Cardiac septum (tissue), 1 donor: ENCODE measurements at regions not wholly inside any gene's neighbourhood (a gene's known extent, or its start where the extent isn't known, plus 50 kb on each side); places are given as distances from the start of the nearest gene placed in this dataset.
"Not testable (repeated sequence)": the region's sequence is repeated elsewhere in the genome, so short reads cannot be mapped to it uniquely, and the experiment has no call there.

Experiments
- DNase-seq: peaks from one replicate; pipeline ENCODE4 v3.0.0-alpha.2; 2020; ENCODE audit warnings: low spot score
- intact Hi-C: fragments of 100-400 bp; cut with DNase I; formaldehyde crosslinking; loops from one replicate; pipeline ENCODE4 v1.14.0; 2022
- donor health status: DM: no; HTN: no; CAD: no.

GRCh38 chr1:30184393-30185141 lies 538.8 kb downstream of the MATN1 start:
- no peak for DNase-seq
- intact Hi-C loops, result no loop called here

- intact Hi-C loops, result no loop called here
- no peak for DNase-seq
Observed at GRCh38 chr1:30183895-30184294, 539.5 kb downstream of the MATN1 start.

DNA sequence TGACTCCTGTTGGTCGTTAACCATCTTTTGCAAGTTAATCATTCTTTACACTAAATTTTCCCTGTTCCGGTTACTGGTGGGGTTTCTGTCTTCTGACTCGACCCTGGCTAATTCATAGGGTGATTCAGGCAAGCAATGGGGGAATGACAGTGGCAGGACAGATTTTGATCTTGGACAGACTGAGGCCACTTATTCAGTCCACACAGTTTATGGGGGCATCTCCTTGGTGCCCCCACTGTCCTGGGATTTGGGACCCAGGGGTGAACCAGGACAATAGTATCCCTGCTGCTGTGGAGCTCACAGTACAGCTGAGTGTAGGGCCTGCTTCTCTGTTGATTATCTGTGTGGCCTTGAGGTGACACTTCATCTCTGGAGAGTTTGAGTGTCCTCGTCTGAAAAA lies 540.4 kb downstream of the MATN1 start:
- no peak for DNase-seq
- intact Hi-C loops, result no loop called here

- intact Hi-C loops, result no loop called here
- DNase-seq, result no peak
Observed at GRCh38 chr1:30179942-30180543, 543.3 kb downstream of the MATN1 start.

GRCh38 chr1:30176477-30176876 lies 546.9 kb downstream of the MATN1 start:
- DNase-seq, result no peak
- intact Hi-C loops, result no loop called here

- no peak for DNase-seq
- intact Hi-C loops, result no loop called here
Observed at GRCh38 chr1:30174499-30174898, 548.9 kb downstream of the MATN1 start.

- DNase-seq, result no peak
- intact Hi-C loops, result no loop called here
Observed at GRCh38 chr1:30173560-30173959, 549.8 kb downstream of the MATN1 start.

DNA sequence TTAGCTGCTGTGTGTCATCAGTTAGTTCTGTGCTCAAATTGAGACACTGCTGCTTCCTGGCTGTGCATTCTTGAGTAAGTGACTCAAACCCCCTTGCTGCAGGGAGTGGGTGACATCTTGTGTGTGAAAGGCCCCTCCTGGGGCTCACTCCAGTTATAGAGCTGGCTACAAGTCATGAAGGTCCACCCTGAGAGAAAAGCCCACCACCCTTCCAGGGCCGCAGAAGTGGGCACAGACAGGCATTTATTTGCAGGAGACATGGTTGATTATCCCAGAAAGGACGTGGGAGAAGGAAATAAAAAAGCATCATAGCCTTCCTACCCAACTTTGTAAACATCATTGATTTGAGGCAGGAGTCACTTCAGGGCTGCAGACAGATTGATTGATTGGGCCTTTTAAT lies 550.6 kb downstream of the MATN1 start:
- DNase-seq, result no peak
- intact Hi-C loops, result no loop called here

GRCh38 chr1:30172299-30172694 lies 551.1 kb downstream of the MATN1 start:
- DNase-seq, result no peak
- intact Hi-C loops, result no loop called here

DNA sequence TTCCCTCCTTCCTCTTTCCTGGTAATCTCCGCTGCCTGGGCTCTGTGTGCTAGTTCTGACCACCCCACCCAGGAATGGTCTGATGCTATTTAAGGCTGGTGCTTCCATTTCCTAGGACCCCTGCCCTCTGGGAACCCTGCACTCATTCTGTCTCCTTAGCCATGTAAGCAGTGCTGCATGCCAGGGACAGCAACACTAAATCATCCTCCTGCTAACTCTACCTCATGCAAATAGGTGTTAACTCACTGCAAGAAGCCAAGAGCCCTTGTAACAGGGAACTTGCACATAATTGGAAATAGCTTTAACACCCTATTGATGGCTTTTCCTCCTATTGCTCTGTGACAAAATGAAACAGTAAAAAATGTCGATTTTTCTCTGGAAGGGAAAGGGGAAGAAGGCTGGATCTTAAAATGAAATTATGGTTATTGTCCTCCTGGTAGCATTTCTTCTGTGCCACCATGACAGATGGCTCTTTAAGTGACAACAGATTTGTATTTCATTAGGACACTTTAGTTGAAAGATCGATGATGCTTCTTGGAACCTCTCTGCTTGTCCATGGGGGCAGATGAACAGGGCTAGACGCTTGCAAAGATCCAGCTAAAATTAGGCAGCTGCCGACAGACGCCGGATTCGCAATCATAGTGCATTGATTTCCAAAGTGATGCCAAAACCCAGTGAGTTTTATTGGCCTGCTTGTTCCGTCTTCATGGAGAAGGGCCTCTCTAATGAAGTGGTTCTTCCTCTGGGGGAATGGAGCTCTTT lies 551.7 kb downstream of the MATN1 start:
- DNase-seq, result no peak
- intact Hi-C loops, result no loop called here

DNA sequence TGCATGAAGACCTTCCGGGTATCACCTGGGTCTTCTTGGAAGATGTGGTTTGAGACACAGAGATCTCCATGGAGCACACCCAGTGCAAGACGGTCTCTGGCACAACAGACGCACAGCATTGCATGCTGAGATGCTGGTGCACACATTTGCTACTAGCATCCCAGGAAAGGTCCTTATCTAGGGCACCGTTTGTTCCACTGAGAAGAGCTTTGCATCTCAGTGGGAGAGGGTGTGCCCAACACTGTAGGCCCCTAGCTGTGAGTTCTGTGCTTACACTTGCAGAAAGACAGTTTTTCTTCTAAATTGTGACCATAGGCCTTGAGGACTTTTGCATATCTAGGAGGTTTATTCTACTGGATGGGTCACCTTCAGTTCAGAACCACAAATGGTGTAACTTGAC lies 554.1 kb downstream of the MATN1 start:
- intact Hi-C loops, result no loop called here
- DNase-seq, result no peak

GRCh38 chr1:30166174-30166573 lies 557.2 kb downstream of the MATN1 start:
- intact Hi-C loops, result no loop called here
- DNase-seq, result no peak

DNA sequence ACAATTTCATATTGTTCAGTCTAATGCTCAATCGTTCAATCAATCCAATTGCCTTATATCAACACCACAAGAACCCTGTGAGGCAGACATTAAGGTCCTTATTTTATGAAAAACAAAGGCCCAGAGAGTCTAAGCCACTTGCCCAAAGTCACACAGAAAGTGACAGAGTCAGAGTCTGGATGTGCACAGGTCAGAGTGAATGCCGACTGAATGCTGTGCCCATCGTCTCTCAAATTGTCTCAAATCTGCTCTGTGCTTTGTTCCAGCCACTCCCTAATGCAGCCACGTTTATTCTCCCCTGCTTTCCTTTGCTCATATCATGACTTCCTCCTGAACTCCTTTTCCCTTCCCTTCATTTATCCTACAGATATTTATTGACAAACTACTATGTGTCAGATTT lies 558.3 kb downstream of the MATN1 start:
- no peak for DNase-seq
- intact Hi-C loops, result no loop called here

GRCh38 chr1:30164693-30165092 lies 558.7 kb downstream of the MATN1 start:
- DNase-seq, result no peak
- intact Hi-C loops, result no loop called here

- intact Hi-C loops, result no loop called here
- DNase-seq, result no peak
Observed at GRCh38 chr1:30162565-30162964, 560.8 kb downstream of the MATN1 start.

- no peak for DNase-seq
- intact Hi-C loops, result no loop called here
Observed at GRCh38 chr1:30161953-30162352, 561.4 kb downstream of the MATN1 start.

- no peak for DNase-seq
- intact Hi-C loops, result no loop called here
Observed at GRCh38 chr1:30160999-30161689, 562.2 kb downstream of the MATN1 start.

DNA sequence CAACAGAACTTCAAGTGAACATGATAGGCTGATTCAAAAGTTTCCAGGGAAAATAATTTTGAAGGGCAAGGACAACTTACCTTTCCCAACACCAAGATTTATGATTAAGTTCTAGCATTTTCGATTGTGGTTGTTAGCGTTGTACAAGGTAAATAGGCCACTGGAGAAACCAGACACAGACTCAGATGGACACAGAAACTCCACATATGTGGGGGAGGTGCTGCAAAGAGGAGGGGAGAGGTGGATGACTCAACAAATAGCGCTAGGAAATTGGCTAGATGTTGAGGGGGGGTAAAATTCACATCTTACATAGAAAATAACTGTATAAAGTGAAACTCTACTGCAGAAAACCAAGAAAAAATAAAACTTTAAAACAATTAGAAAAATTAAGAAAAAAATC lies 564.4 kb downstream of the MATN1 start:
- intact Hi-C loops, result no loop called here
- DNase-seq, result no peak

DNA sequence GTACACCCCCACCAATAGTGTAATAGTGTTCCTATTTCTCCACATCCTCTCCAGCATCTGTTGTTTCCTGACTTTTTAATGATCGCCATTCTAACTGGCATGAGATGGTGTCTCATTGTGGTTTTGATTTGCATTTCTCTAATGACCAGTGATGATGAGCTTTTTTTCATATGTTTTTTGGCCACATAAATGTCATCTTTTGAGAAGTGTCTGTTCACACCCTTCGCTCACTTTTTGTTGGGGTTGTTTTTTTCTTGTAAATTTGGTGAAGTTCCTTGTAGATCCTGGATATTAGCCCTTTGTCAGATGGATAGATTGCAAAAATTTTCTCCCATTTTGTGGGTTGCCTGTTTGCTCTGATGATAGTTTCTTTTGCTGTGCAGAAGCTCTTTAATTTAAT lies 567.7 kb downstream of the MATN1 start:
- DNase-seq, intact Hi-C loops: not testable (repeated sequence)

DNA sequence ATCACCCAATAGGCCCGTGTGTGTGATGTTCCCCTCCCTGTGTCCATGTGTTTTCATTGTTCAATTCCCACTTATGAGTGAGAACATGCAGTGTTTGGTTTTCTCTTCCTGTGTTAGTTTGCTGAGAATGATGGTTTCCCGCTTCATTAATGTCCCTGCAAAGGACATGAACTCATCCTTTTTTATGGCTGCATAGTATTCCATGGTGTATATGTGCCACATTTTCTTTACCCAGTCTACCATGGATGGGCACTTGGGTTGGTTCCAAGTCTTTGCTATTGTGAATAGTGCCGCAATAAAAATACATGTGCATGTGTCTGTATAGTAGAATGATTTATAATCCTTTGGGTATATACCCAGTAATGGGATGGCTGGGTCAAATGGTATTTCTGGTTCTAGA lies 568.1 kb downstream of the MATN1 start:
- intact Hi-C loops, DNase-seq: not testable (repeated sequence)
